Vagina (tissue), 2 donors: ENCODE measurements at regions not wholly inside any gene's neighbourhood (a gene's known extent, or its start where the extent isn't known, plus 50 kb on each side); places are given as distances from the start of the nearest gene placed in this dataset.

Experiments used
- DNase-seq, 2 donors: peaks; one replicate each; pipeline ENCODE4 v3.0.0-alpha.2; 2017; ENCODE audit errors: extremely low spot score in 2 of 2
- H3K27ac ChIP-seq: fragments of 200-600 bp; sonication (generic); one replicate; pipeline ENCODE4 v1.5.1; 2019
- H3K27me3 ChIP-seq: fragments of 200-600 bp; sonication (generic); one replicate; pipeline ENCODE4 v1.5.1; 2019
- H3K36me3 ChIP-seq, 2 donors: fragments of 200-600 bp; sonication (generic); one replicate each; pipeline ENCODE4 v1.5.1; 2017 to 2019
- H3K4me1 ChIP-seq: fragments of 200-600 bp; sonication (generic); one replicate; pipeline ENCODE4 v1.5.1; 2019
- H3K4me3 ChIP-seq, 2 donors: fragments of 200-600 bp; sonication (generic); 1 replicate in 1 of 2; 2 replicates in 1 of 2; pipeline ENCODE4 v1.5.1; 2016 to 2019
- H3K9me3 ChIP-seq: fragments of 200-600 bp; sonication (generic); one replicate; pipeline ENCODE4 v1.5.1; 2019
- CTCF ChIP-seq, 3 experiments: fragments of 450-650 bp in 2 of 3; fragments of 200-600 bp in 1 of 3; sonication (generic) in 1 of 3; IDR thresholded peaks; one replicate each; pipeline ENCODE4 v1.5.1; 2017 to 2019; ENCODE audit warnings: antibody characterized with exemption in 3 of 3, mild to moderate bottlenecking in 2 of 3, moderate library complexity in 2 of 3
- POLR2A ChIP-seq, 2 donors: fragments of 450-650 bp; IDR thresholded peaks; one replicate each; pipeline ENCODE4 v1.6.1; 2017; ENCODE audit warnings: antibody characterized with exemption in 2 of 2, mild to moderate bottlenecking in 2 of 2, moderate library complexity in 2 of 2
- POLR2AphosphoS5 ChIP-seq, 2 donors: sonication (generic); formaldehyde crosslinking; IDR thresholded peaks; one replicate each; pipeline ENCODE4 v1.9.0; 2017; ENCODE audit warnings: antibody characterized with exemption in 2 of 2, mild to moderate bottlenecking in 2 of 2, low read depth in 1 of 2; ENCODE audit not compliant: insufficient read depth in 1 of 2
- intact Hi-C: fragments of 100-400 bp; cut with DNase I; formaldehyde crosslinking; loops from one replicate; pipeline ENCODE4 v1.15.1; 2023

GRCh38 chr4:166491635-166492034 lies 618.6 kb downstream of the TLL1 start:
- Histone ChIP-seq H3K4me3 (no peak overlapping the region), H3K27me3 (no peaks in the 10 kb centered on the region), H3K27ac (no peak overlapping the region), H3K9me3 (no peaks in the 10 kb centered on the region), H3K36me3 (no peaks in the 10 kb centered on the region), H3K4me1 (no peaks in the 10 kb centered on the region)
- DNase-seq, result no peak
- no peak for TF ChIP-seq POLR2A (IDR thresholded peaks at IDR 0.05)
- no peak for TF ChIP-seq POLR2AphosphoS5 (IDR thresholded peaks at IDR 0.05; ENCODE audit: insufficient read depth in 1 of 2, low read depth in 1 of 2)
- TF ChIP-seq CTCF (IDR thresholded peaks at IDR 0.05), result no peak
- intact Hi-C loops, result no loop called here

GRCh38 chr4:166493924-166494345 lies 620.9 kb downstream of the TLL1 start:
- H3K27ac ChIP-seq, result no peak overlapping the region
- no peaks in the 10 kb centered on the region for H3K4me1 ChIP-seq
- intact Hi-C loops, result no loop called here
- DNase-seq, result no peak
- no peak overlapping the region for H3K4me3 ChIP-seq
- H3K36me3 ChIP-seq, result no peaks in the 10 kb centered on the region
- H3K27me3 ChIP-seq, result no peaks in the 10 kb centered on the region
- H3K9me3 ChIP-seq, result no peaks in the 10 kb centered on the region
- TF ChIP-seq CTCF (IDR thresholded peaks at IDR 0.05) (no peak), POLR2A (IDR thresholded peaks at IDR 0.05) (no peak), POLR2AphosphoS5 (IDR thresholded peaks at IDR 0.05; ENCODE audit: insufficient read depth in 1 of 2, low read depth in 1 of 2) (no peak)

- Histone ChIP-seq H3K4me1 (no peaks in the 10 kb centered on the region), H3K36me3 (no peaks in the 10 kb centered on the region), H3K9me3 (no peaks in the 10 kb centered on the region), H3K27me3 (no peaks in the 10 kb centered on the region), H3K27ac (no peak overlapping the region), H3K4me3 (no peak overlapping the region)
- intact Hi-C loops, result no loop called here
- no peak for DNase-seq
- no peak for TF ChIP-seq POLR2A (IDR thresholded peaks at IDR 0.05)
Observed at GRCh38 chr4:166498546-166498945, 625.5 kb downstream of the TLL1 start.

DNA sequence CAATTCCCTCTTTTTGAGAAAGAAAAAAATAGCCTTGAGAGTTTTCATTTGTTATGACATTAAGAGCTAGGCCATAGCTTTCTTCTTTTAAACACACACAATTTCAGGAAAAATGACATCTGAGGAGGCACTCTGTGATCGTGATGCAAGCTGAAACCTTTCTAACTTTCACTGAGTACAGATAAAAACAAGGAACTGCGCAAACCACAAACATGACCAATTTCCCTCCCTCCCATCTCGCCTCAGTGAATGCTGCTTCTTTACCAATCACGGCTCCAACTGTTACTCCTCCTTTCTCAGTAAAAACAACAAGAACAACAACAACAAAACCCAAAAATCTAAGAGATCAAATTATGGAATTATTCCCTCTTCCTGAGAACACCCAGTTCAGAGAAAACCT lies 626.8 kb downstream of the TLL1 start:
- no peak for TF ChIP-seq CTCF (IDR thresholded peaks at IDR 0.05)
- no peak for TF ChIP-seq POLR2A (IDR thresholded peaks at IDR 0.05)
- no peak for TF ChIP-seq POLR2AphosphoS5 (IDR thresholded peaks at IDR 0.05; ENCODE audit: insufficient read depth in 1 of 2, low read depth in 1 of 2)
- Histone ChIP-seq H3K4me1 (no peaks in the 10 kb centered on the region), H3K36me3 (no peaks in the 10 kb centered on the region), H3K27me3 (no peaks in the 10 kb centered on the region), H3K9me3 (no peaks in the 10 kb centered on the region), H3K4me3 (no peak overlapping the region), H3K27ac (no peak overlapping the region)
- DNase-seq, result no peak
- intact Hi-C loops, result no loop called here

DNA sequence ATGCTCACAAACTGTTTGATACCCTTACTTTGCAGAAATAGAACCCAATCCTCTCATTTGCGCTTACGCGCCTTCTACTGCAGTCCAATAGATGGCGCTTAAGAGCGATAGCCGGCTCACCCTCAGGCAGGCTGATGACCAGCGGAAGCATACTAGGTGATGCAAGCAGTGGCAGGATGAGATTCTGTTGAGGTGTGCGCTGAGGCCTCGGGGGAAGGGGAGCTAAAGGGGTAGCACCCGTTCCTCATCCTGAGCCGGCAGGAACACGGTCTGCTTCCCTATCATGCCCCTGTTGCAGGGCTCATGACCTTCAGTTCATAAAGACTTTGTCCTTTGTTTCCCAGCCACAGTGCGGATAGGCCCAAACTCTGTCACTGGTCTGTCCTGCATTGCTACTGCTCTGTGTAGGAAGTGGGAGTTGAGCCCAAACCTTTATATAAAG lies 628.9 kb downstream of the TLL1 start:
- no peaks in the 10 kb centered on the region for H3K36me3 ChIP-seq
- TF ChIP-seq POLR2AphosphoS5 (IDR thresholded peaks at IDR 0.05; ENCODE audit: insufficient read depth in 1 of 2, low read depth in 1 of 2) (no peak), POLR2A (IDR thresholded peaks at IDR 0.05) (no peak), CTCF (IDR thresholded peaks at IDR 0.05) (no peak)
- no peak for DNase-seq
- H3K27me3 ChIP-seq, result no peaks in the 10 kb centered on the region
- no peak overlapping the region for H3K4me3 ChIP-seq
- no peaks in the 10 kb centered on the region for H3K4me1 ChIP-seq
- intact Hi-C loops, result no loop called here
- H3K9me3 ChIP-seq, result no peaks in the 10 kb centered on the region
- no peak overlapping the region for H3K27ac ChIP-seq

DNA sequence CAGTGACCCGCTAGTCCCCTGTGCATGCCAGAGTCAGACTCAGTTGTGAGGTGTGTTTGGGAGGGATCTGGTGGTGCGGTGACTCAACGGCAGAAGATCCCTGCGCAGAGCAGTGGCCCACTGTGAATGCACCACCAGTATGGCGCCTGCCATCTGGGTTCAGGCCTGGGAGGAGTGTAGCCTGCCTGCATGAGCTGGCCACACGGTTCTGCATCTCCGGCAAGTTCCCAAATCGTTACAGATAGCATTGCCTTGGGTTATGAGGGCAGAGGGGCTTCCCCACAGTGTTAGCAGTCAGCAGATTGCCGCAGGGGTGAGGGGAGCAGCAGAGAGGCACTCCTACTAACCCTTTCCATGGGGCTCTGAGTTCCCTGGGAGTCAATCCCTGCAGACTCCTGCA lies 629.6 kb downstream of the TLL1 start:
- H3K4me3 ChIP-seq, result no peak overlapping the region
- no peaks in the 10 kb centered on the region for H3K4me1 ChIP-seq
- no peaks in the 10 kb centered on the region for H3K9me3 ChIP-seq
- TF ChIP-seq CTCF (IDR thresholded peaks at IDR 0.05), result no peak
- TF ChIP-seq POLR2AphosphoS5 (IDR thresholded peaks at IDR 0.05; ENCODE audit: insufficient read depth in 1 of 2, low read depth in 1 of 2), result no peak
- no peak for TF ChIP-seq POLR2A (IDR thresholded peaks at IDR 0.05)
- intact Hi-C loops, result no loop called here
- no peaks in the 10 kb centered on the region for H3K27me3 ChIP-seq
- no peaks in the 10 kb centered on the region for H3K36me3 ChIP-seq
- no peak overlapping the region for H3K27ac ChIP-seq
- DNase-seq, result no peak
